ENCODE measurements at regions not wholly inside any gene's neighbourhood (a gene's known extent, or its start where the extent isn't known, plus 50 kb on each side); places are given as distances from the start of the nearest gene placed in this dataset.

- H3K27ac Mint-ChIP-seq (ENCODE audit: unreplicated experiment): no peak overlapping the region
- DNase-seq (ENCODE audit: extremely low spot score, unreplicated experiment): peak; percentile 76
- H3K4me1 Mint-ChIP-seq (ENCODE audit: unreplicated experiment): no peaks in the 10 kb centered on the region
- H3K4me3 Mint-ChIP-seq (ENCODE audit: unreplicated experiment): no peak overlapping the region
- H3K9me3 Mint-ChIP-seq (ENCODE audit: unreplicated experiment): peaks cover 23% of the 10 kb centered on the region
- no peaks in the 10 kb centered on the region for H3K27me3 Mint-ChIP-seq (ENCODE audit: unreplicated experiment)
- no peaks in the 10 kb centered on the region for H3K36me3 Mint-ChIP-seq (ENCODE audit: unreplicated experiment)
- no peak for TF ChIP-seq CTCF (IDR thresholded peaks at IDR 0.05)
Measured at GRCh38 chr19:30317403-30317802, 54.8 kb upstream of the ZNF536 start.

- H3K4me1 Mint-ChIP-seq (ENCODE audit: unreplicated experiment): no peaks in the 10 kb centered on the region
- peak; percentile 67 for DNase-seq (ENCODE audit: extremely low spot score, unreplicated experiment)
- no peak for TF ChIP-seq CTCF (IDR thresholded peaks at IDR 0.05)
- no peaks in the 10 kb centered on the region for H3K27me3 Mint-ChIP-seq (ENCODE audit: unreplicated experiment)
- peaks cover 32% of the 10 kb centered on the region for H3K9me3 Mint-ChIP-seq (ENCODE audit: unreplicated experiment)
- no peak overlapping the region for H3K27ac Mint-ChIP-seq (ENCODE audit: unreplicated experiment)
- H3K36me3 Mint-ChIP-seq (ENCODE audit: unreplicated experiment): no peaks in the 10 kb centered on the region
- no peak overlapping the region for H3K4me3 Mint-ChIP-seq (ENCODE audit: unreplicated experiment)
Measured at GRCh38 chr19:30318261-30318660, 53.9 kb upstream of the ZNF536 start.

GRCh38 chr19:30318936-30319335 lies 53.2 kb upstream of the ZNF536 start:
- TF ChIP-seq CTCF (IDR thresholded peaks at IDR 0.05): no peak
- Mint-ChIP-seq H3K27me3 (ENCODE audit: unreplicated experiment) (no peaks in the 10 kb centered on the region), H3K27ac (ENCODE audit: unreplicated experiment) (no peak overlapping the region), H3K9me3 (ENCODE audit: unreplicated experiment) (peaks cover 37% of the 10 kb centered on the region), H3K4me1 (ENCODE audit: unreplicated experiment) (no peaks in the 10 kb centered on the region), H3K4me3 (ENCODE audit: unreplicated experiment) (no peak overlapping the region), H3K36me3 (ENCODE audit: unreplicated experiment) (no peaks in the 10 kb centered on the region)
- peak; percentile 27 for DNase-seq (ENCODE audit: extremely low spot score, unreplicated experiment)

- DNase-seq (ENCODE audit: extremely low spot score, unreplicated experiment): no peak
- Mint-ChIP-seq H3K9me3 (ENCODE audit: unreplicated experiment) (peaks cover 41% of the 10 kb centered on the region), H3K4me3 (ENCODE audit: unreplicated experiment) (no peak overlapping the region), H3K36me3 (ENCODE audit: unreplicated experiment) (no peaks in the 10 kb centered on the region), H3K4me1 (ENCODE audit: unreplicated experiment) (no peaks in the 10 kb centered on the region), H3K27ac (ENCODE audit: unreplicated experiment) (no peak overlapping the region), H3K27me3 (ENCODE audit: unreplicated experiment) (no peaks in the 10 kb centered on the region)
- TF ChIP-seq CTCF (IDR thresholded peaks at IDR 0.05): no peak
Measured at GRCh38 chr19:30319411-30319810, 52.8 kb upstream of the ZNF536 start.

GRCh38 chr19:30319876-30320275 lies 52.3 kb upstream of the ZNF536 start:
- peaks cover 41% of the 10 kb centered on the region for H3K9me3 Mint-ChIP-seq (ENCODE audit: unreplicated experiment)
- no peak overlapping the region for H3K27ac Mint-ChIP-seq (ENCODE audit: unreplicated experiment)
- H3K4me3 Mint-ChIP-seq (ENCODE audit: unreplicated experiment): no peak overlapping the region
- H3K4me1 Mint-ChIP-seq (ENCODE audit: unreplicated experiment): no peaks in the 10 kb centered on the region
- H3K36me3 Mint-ChIP-seq (ENCODE audit: unreplicated experiment): no peaks in the 10 kb centered on the region
- no peak for DNase-seq (ENCODE audit: extremely low spot score, unreplicated experiment)
- no peak for TF ChIP-seq CTCF (IDR thresholded peaks at IDR 0.05)
- H3K27me3 Mint-ChIP-seq (ENCODE audit: unreplicated experiment): no peaks in the 10 kb centered on the region

Data from osteocyte (in vitro differentiated cells).